Natural killer cell treated with Interleukin-12 subunit alpha and Interleukin-12 subunit beta and Interleukin-15 and Interleukin-18, amount 100 ng/mL, for 72 hours (primary cell): ENCODE measurements at regions not wholly inside any gene's neighbourhood (a gene's known extent, or its start where the extent isn't known, plus 50 kb on each side); places are given as distances from the start of the nearest gene placed in this dataset.
A peak's percentile ranks its signal among the peaks of the same experiment; 100 is the strongest.

Experiments
- ATAC-seq, 2 donors: fragments of 150-1000 bp; cut with Tn5 transposase in 1 of 2; sonication (Bioruptor Pico), chemical (Tn5 transposase) in 1 of 2; 2 replicates each; pipeline ENCODE4 v1.10.0; 2021
- DNase-seq: peaks from one replicate; pipeline ENCODE4 v3.0.0; 2022; ENCODE audit warnings: low spot score
- H3K27ac Mint-ChIP-seq, 2 donors: 1 replicate in 1 of 2; 2 replicates in 1 of 2; pipeline ENCODE4 v1.8.0; 2022; ENCODE audit warnings: mixed read lengths in 2 of 2, mild to moderate bottlenecking in 1 of 2, moderate library complexity in 1 of 2
- H3K27me3 Mint-ChIP-seq, 2 donors: 1 replicate in 1 of 2; 2 replicates in 1 of 2; pipeline ENCODE4 v1.8.0; 2022; ENCODE audit warnings: mixed read lengths in 2 of 2
- H3K36me3 Mint-ChIP-seq: one replicate; pipeline ENCODE4 v1.8.0; 2022; ENCODE audit warnings: mixed read lengths
- H3K4me1 Mint-ChIP-seq, 2 donors: 1 replicate in 1 of 2; 2 replicates in 1 of 2; pipeline ENCODE4 v1.8.0; 2022; ENCODE audit warnings: low read depth in 2 of 2, mixed read lengths in 2 of 2, mild to moderate bottlenecking in 1 of 2
- H3K4me3 Mint-ChIP-seq: one replicate; pipeline ENCODE4 v1.8.0; 2022; ENCODE audit warnings: mixed read lengths
- H3K9me3 Mint-ChIP-seq: 2 replicates; pipeline ENCODE4 v1.8.0; 2022; ENCODE audit warnings: mixed read lengths

DNA sequence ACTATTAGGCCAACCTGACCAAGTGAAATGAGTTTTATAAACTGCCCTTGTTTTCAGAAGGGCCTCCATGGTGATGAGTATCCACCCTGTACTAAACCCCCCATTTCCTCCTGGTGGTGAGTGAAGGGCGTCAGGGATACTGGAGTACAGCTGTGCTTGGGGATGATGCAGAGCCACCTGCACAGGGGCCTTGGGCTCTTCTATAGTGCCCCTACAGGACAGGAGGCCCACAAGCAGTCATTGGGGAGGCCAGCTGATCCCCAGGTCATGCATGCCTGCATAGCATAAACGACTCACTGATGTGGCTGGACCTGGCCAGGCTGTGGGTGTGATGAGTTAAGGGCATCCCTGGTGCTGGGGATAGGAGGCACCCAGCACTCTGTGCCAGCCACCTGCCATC, 114.1 kb upstream of the CELF2 start:
- no peaks in the 10 kb centered on the region for H3K36me3 Mint-ChIP-seq
- no peak for ATAC-seq
- no peak overlapping the region for H3K4me3 Mint-ChIP-seq
- H3K27me3 Mint-ChIP-seq, result peaks cover 13 to 17% of the 10 kb centered on the region in 2 donors
- H3K27ac Mint-ChIP-seq, result no peak overlapping the region
- no peak for DNase-seq
- no peaks in the 10 kb centered on the region for H3K9me3 Mint-ChIP-seq
- no peaks in the 10 kb centered on the region for H3K4me1 Mint-ChIP-seq

DNA sequence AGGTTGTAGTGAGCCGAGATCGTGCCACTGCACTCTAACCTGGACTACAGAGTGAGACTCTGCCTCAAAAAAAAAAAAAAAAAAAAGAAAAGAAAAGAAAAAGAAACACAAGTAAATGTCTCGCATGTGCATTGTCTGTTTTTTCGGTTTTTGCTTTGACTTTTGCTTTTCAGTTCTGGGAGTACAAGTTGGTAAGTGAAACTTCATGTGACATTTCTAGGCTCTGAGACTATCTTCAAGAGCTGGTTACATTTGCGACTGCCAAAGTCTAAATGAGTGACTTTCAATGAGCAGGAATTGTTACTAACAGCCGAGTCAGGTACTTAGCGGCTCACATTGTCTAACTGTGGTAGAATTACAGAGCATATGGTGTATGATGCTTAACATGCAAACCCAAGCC, 107.0 kb upstream of the CELF2 start:
- no peaks in the 10 kb centered on the region for H3K36me3 Mint-ChIP-seq
- H3K9me3 Mint-ChIP-seq, result no peaks in the 10 kb centered on the region
- no peak for ATAC-seq
- H3K27ac Mint-ChIP-seq, result no peak overlapping the region
- H3K4me1 Mint-ChIP-seq, result no peaks in the 10 kb centered on the region
- peaks cover 11 to 23% of the 10 kb centered on the region in 2 donors for H3K27me3 Mint-ChIP-seq
- no peak overlapping the region for H3K4me3 Mint-ChIP-seq
- no peak for DNase-seq

DNA sequence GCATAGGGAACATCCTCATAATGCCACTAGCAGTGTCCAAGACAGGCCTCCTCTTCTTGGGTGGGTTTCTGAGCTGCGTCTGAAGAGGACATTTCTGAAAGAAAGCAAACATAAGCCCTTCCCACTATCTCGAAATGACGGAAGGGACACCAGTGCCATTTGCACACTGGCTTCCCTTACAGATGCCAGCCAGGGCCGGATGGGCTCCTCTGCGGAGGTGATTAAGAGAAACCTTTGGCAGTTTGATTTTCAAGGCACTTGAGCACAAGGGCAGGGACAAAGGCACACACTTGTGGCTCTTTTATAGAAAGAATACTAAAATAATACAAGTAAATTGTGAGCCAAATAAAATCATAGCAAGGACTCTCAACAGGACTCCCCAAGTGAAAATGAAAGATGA, 106.6 kb upstream of the CELF2 start:
- H3K27me3 Mint-ChIP-seq, result peaks cover 11 to 23% of the 10 kb centered on the region in 2 donors
- no peaks in the 10 kb centered on the region for H3K4me1 Mint-ChIP-seq

DNA sequence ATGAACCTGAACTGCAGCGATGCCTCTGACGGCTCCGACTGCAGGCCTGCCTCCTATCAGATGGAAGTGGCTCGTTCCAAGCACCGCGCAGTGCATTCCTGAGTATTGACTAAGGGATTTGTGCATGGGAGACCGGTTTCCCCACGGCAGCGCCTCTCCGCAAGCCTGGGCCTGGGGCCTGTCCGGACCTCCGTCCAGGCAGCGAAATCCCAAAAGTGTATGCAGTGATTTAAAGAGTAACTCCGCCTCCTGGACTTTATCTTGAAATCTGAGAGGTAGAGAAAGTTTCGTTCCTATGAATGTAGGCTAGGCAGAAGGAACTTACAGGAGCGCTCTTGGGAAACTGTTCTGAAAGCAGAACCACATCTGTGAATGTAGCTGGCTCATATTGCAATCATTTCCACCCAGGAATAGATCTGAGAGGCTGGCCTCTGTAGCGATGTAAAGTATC, 106.2 kb upstream of the CELF2 start:
- H3K36me3 Mint-ChIP-seq, result no peaks in the 10 kb centered on the region
- ATAC-seq (no peak), DNase-seq (no peak)
- no peak overlapping the region for H3K4me3 Mint-ChIP-seq
- H3K4me1 Mint-ChIP-seq, result no peaks in the 10 kb centered on the region
- H3K27ac Mint-ChIP-seq, result no peak overlapping the region
- peaks cover 11 to 23% of the 10 kb centered on the region in 2 donors for H3K27me3 Mint-ChIP-seq
- H3K9me3 Mint-ChIP-seq, result no peaks in the 10 kb centered on the region

More for the DNA sequence above, 106.6 kb upstream of the CELF2 start:
- H3K36me3 Mint-ChIP-seq, result no peaks in the 10 kb centered on the region
- no peak for ATAC-seq
- H3K9me3 Mint-ChIP-seq, result no peaks in the 10 kb centered on the region
- no peak for DNase-seq
- H3K27ac Mint-ChIP-seq, result no peak overlapping the region
- H3K4me3 Mint-ChIP-seq, result no peak overlapping the region

DNA sequence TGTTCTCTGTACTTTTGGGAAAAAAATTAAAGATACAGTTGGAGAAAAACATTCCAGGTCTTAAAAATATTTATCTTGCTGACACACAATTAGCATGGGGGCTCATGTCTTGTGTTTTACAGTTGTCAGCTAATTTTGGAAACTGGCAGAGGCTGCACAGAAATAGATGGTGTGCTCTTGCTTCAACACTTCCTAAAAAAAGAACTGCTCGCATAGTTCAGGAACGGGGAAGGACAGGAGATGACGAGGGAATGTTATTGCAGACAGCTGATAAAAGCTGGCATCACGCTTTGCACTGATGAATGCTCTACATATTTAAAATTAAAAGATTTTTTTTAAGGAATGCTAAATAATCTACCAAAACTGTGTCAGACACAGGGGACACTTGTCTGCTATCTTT, 103.5 kb upstream of the CELF2 start:
- no peaks in the 10 kb centered on the region for H3K36me3 Mint-ChIP-seq
- no peak overlapping the region for H3K27ac Mint-ChIP-seq
- ATAC-seq (no peak), DNase-seq (no peak)
- H3K4me3 Mint-ChIP-seq, result no peak overlapping the region
- H3K4me1 Mint-ChIP-seq, result no peaks in the 10 kb centered on the region
- H3K27me3 Mint-ChIP-seq, result peaks cover 11 to 21% of the 10 kb centered on the region in 2 donors
- no peaks in the 10 kb centered on the region for H3K9me3 Mint-ChIP-seq

DNA sequence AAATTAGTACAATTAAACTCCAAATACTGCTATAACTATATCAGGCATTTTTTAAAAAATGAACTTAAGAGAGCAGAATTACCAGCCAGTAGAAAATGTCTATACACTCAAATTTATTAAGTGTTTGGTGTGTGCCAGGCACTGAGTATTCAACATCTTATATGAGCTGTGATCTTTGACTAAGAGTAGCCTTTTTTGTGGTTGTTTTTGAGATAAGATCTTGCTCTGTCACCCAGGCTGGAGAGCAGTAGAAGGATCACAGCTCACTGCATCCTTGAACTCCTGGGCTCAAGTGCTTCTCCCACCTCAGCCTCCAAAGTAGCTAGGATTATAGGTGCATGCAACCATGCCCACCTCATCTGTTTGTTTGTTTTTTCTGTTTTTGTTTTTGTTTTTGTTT, 102.5 kb upstream of the CELF2 start:
- H3K9me3 Mint-ChIP-seq, result no peaks in the 10 kb centered on the region
- H3K27me3 Mint-ChIP-seq, result peaks cover 5 to 24% of the 10 kb centered on the region in 2 donors
- no peak overlapping the region for H3K4me3 Mint-ChIP-seq
- no peaks in the 10 kb centered on the region for H3K36me3 Mint-ChIP-seq
- no peaks in the 10 kb centered on the region for H3K4me1 Mint-ChIP-seq
- ATAC-seq (no peak), DNase-seq (no peak)
- H3K27ac Mint-ChIP-seq, result no peak overlapping the region

DNA sequence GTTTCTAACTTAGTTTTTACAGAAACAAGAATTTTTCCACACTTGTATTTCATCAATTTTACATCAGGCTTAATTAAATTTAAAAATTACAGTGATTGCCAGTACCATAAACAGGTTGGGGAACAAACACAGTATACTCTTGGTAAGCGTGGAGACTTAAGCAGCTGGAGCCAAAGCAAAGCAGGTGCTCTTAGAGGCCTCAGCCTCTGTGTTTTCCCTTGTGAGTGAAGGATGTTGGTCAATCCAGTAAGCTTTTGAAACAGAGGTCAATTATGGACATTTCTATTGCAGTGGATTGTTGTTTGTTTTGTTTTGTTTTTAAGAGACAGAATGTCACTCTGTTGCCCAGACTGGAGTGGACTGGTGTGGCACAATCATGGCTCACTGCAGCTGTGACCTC, 100.6 kb upstream of the CELF2 start:
- ATAC-seq (peak in 1 of 2 donors; percentile 13), DNase-seq (no peak)
- Mint-ChIP-seq H3K9me3 (no peaks in the 10 kb centered on the region), H3K27me3 (peaks cover 13 to 40% of the 10 kb centered on the region in 2 donors), H3K4me3 (no peak overlapping the region), H3K27ac (no peak overlapping the region), H3K36me3 (no peaks in the 10 kb centered on the region), H3K4me1 (no peaks in the 10 kb centered on the region)

DNA sequence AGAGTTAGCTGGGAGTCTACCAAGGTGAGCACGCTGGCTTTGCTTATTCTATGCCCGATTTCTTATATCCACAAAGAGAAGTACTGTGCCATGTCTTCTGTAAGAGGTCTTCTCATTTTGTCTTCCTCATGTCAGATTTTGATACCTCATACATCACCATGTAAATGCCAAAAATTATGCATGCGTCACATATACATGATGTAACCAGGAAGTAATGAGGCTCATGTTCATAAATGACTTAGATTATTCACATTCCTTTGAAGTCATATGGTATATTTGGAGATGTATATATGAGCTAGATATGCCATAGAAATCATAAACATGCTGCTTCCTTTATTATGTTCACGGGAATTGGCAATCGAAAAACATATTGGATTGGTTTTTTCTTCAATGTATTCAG, 97.7 kb upstream of the CELF2 start:
- ATAC-seq, result no peak
- Mint-ChIP-seq H3K27ac (no peak overlapping the region), H3K9me3 (no peaks in the 10 kb centered on the region), H3K36me3 (no peaks in the 10 kb centered on the region), H3K4me1 (no peaks in the 10 kb centered on the region), H3K27me3 (peaks cover 10 to 29% of the 10 kb centered on the region in 2 donors), H3K4me3 (no peak overlapping the region)
- DNase-seq, result no peak

DNA sequence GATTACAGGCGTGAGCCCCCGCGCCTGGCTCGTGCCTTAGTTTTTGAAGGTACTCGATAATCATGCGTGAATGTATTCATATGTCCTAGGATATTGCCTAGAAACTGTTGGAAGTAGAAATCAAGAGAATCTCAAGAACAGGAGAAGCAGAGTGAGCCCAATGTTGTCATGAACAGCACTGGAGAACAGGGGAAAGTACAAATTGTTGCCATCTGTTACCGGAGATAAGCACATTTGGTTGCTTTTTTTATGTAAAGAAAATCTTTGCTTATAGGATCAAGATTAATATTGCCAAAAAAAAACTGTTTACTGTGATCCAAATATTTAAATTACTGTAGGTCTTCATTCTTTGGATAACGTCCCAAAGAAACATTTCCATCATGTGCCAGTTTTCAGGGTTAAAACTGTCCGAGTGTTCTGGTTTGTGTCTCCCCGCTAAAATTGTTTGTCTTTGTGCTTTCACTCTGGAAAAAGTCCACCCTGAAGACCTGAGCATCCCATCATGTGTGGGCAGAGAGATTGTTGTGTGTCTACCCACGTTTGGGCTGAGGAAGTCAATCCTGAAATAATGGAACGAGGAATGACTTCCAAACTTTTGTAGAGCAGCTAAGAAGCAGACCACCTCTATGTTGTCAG, 95.7 kb upstream of the CELF2 start:
- DNase-seq (no peak), ATAC-seq (no peak)
- peaks cover 13 to 34% of the 10 kb centered on the region in 2 donors for H3K27me3 Mint-ChIP-seq
- H3K4me1 Mint-ChIP-seq, result no peaks in the 10 kb centered on the region
- H3K4me3 Mint-ChIP-seq, result no peak overlapping the region
- no peak overlapping the region for H3K27ac Mint-ChIP-seq
- no peaks in the 10 kb centered on the region for H3K36me3 Mint-ChIP-seq
- no peaks in the 10 kb centered on the region for H3K9me3 Mint-ChIP-seq

DNA sequence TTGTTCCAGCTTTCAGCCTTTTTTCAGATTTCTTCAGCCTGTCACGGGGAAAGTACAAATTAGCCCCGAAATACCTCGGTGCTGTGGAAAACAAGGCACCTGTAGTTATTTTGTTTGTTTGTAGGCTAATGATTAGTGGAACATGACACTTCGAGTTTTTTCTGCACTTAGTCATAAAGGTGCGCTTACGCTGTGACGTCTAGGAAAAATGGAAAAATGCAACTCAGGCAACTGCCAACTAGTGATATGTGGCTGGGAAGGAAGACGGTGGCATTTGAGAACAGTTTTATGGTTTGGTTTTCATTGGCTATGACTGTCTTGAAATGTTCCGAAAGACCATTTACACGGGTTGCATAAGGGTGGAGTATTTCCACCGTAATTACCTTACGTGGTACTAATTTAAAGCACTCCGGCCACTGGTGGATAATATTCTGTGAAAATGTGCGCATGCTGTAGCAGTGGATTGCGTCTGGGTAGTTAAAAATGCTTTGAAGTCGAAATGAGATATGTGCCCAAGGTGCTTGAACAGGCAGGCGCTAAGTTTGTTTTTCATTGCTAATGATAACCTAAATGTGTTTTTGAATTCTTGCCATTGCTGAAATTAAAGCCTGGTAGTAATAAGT, 94.5 kb upstream of the CELF2 start:
- no peaks in the 10 kb centered on the region for H3K36me3 Mint-ChIP-seq
- no peaks in the 10 kb centered on the region for H3K9me3 Mint-ChIP-seq
- no peak overlapping the region for H3K4me3 Mint-ChIP-seq
- DNase-seq, result no peak
- no peaks in the 10 kb centered on the region for H3K4me1 Mint-ChIP-seq
- no peak overlapping the region for H3K27ac Mint-ChIP-seq
- H3K27me3 Mint-ChIP-seq, result peaks cover 15 to 40% of the 10 kb centered on the region in 2 donors
- no peak for ATAC-seq

DNA sequence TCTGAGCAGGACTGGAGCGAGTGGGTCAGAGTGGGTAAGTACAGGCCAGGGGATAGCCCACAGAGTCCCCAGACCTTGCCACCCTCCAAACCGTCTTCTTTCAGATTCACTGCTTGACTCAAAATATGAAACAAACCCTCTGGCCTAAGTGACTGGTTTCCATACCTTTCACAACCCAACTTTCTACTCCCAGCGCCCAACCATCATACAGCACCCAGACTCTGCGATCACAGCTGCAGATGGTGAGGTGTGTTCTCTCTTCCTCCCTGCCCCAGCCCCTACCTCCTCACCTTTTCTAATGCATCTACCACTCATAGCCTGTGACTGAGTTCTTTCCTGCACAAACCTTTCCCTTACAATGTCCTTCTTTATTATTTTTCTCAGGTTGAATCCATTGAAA, 92.0 kb upstream of the CELF2 start:
- Mint-ChIP-seq H3K9me3 (no peaks in the 10 kb centered on the region), H3K4me3 (no peak overlapping the region), H3K27ac (no peak overlapping the region), H3K27me3 (peaks cover 14 to 45% of the 10 kb centered on the region in 2 donors), H3K4me1 (no peaks in the 10 kb centered on the region), H3K36me3 (no peaks in the 10 kb centered on the region)
- DNase-seq, result no peak
- ATAC-seq, result peak; percentile 33 to 48

DNA sequence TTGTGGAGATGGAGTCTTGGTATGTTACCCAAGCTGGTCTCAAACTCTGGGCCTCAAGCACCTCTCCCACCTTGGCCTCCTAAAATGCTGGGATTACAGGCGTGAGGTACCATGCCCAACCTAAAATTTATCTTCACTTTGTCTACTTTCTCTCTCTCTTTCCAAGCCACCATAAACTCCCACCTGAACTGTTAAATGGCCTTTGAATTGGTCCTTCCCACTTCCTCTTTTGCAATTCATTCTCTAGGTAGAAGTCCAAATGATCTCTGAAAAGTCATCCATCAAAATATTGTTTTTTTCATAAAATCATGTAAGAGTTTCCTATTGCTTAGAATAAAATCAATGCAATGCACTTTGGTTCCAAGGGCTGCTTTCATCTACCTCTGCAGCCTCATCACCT, 90.1 kb upstream of the CELF2 start:
- no peak for DNase-seq
- ATAC-seq, result no peak
- peaks cover 10 to 37% of the 10 kb centered on the region in 2 donors for H3K27me3 Mint-ChIP-seq
- H3K4me1 Mint-ChIP-seq, result no peaks in the 10 kb centered on the region
- no peak overlapping the region for H3K4me3 Mint-ChIP-seq
- H3K36me3 Mint-ChIP-seq, result no peaks in the 10 kb centered on the region
- no peaks in the 10 kb centered on the region for H3K9me3 Mint-ChIP-seq
- no peak overlapping the region for H3K27ac Mint-ChIP-seq

DNA sequence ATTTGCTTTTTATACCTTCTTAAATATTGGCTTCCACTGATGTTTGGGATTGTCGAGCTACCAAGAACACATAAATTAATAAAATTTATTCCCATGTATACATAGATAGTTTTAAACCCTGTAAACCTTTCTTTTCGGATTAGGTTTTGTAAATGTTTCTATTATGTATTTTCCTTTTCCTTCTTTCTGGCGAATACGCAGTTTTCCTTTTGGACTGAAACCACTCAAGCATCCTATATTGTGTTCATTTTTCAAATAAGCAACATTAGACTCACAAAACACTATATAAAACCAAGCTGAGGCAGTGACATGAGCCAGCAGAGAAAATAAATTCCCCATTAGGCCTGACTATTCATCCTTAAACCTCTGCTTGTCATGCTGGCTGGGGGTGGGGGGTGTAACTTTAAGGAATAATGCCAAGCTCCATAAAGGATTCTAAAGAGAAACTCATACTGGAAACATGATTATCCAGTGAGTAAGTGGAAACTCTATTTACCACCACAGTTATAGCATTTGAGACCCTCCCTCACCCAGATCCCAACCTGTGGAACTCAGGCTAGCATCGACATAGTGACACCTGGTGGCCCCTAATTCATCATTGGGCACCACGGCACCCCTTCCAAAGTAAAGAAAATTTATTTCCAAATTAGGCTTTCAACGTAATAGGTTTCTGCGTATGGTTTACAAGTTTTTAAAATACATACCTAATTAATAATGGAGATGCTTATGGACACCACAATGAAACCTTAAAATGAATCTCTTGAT, 86.5 kb upstream of the CELF2 start:
- no peak overlapping the region for H3K27ac Mint-ChIP-seq

DNA sequence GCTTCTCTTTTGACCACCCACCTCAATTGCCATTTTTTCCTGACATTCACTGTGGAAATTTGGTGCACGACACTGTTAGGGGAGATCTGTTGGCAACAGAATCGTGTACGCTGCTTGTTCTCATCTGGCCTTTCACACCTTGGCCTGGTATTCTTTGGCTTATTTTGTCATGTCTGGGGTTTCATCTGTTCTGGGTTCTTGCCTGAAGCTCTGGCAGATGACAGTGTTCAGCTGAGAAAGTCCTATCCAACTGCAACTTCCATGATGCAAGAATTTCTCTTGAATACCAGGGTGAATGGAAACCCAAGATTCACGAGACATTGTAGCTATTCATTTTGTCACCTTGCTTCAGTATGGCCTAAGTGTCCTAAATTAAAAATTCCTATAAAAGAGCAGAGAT, 82.6 kb upstream of the CELF2 start:
- no peaks in the 10 kb centered on the region for H3K4me1 Mint-ChIP-seq
- no peaks in the 10 kb centered on the region for H3K9me3 Mint-ChIP-seq
- ATAC-seq (no peak), DNase-seq (no peak)
- peaks cover 10 to 29% of the 10 kb centered on the region in 2 donors for H3K27me3 Mint-ChIP-seq
- H3K27ac Mint-ChIP-seq, result no peak overlapping the region
- H3K4me3 Mint-ChIP-seq, result no peak overlapping the region
- H3K36me3 Mint-ChIP-seq, result no peaks in the 10 kb centered on the region

More for the DNA sequence above, 86.5 kb upstream of the CELF2 start:
- Mint-ChIP-seq H3K9me3 (no peaks in the 10 kb centered on the region), H3K4me3 (no peak overlapping the region), H3K27me3 (peaks cover 16 to 58% of the 10 kb centered on the region in 2 donors), H3K4me1 (no peaks in the 10 kb centered on the region), H3K36me3 (no peaks in the 10 kb centered on the region)
- ATAC-seq (no peak), DNase-seq (no peak)
